Natural killer cell (primary cell): ENCODE measurements at regions not wholly inside any gene's neighbourhood (a gene's known extent, or its start where the extent isn't known, plus 50 kb on each side); places are given as distances from the start of the nearest gene placed in this dataset.

Experiments used
- ATAC-seq, 3 donors: fragments of 150-1000 bp in 2 of 3; fragments of 200-7000 bp in 1 of 3; cut with Tn5 transposase; 1 replicate in 1 of 3; 2 replicates in 2 of 3; pipeline ENCODE4 v1.10.0; 2021; ENCODE audit warnings: mild to moderate bottlenecking in 2 of 3, moderate library complexity in 2 of 3
- DNase-seq, 2 donors: peaks; one replicate each; pipeline versions ENCODE4 v3.0.0 to v3.0.0-alpha.2; 2013 to 2021; ENCODE audit warnings: mixed read lengths in 1 of 2
- H3K27ac ChIP-seq: one replicate; pipeline ENCODE4 v1.5.1; 2013; ENCODE audit warnings: mild to moderate bottlenecking, low read length
- H3K27me3 ChIP-seq: one replicate; pipeline ENCODE4 v1.6.1; 2013; ENCODE audit warnings: low read length; ENCODE audit not compliant: control insufficient read depth, insufficient read depth
- H3K36me3 ChIP-seq: one replicate; pipeline ENCODE4 v1.6.1; 2013; ENCODE audit warnings: low read length; ENCODE audit not compliant: control insufficient read depth, insufficient read depth
- H3K4me1 ChIP-seq: one replicate; pipeline ENCODE4 v1.6.1; 2013; ENCODE audit warnings: low read length; ENCODE audit not compliant: control insufficient read depth, insufficient read depth
- H3K4me3 ChIP-seq: one replicate; pipeline ENCODE4 v1.5.1; 2013; ENCODE audit warnings: low read length
- H3K9me3 ChIP-seq: one replicate; pipeline ENCODE4 v1.6.1; 2013; ENCODE audit warnings: low read length; ENCODE audit not compliant: control insufficient read depth, insufficient read depth
- H3K27ac Mint-ChIP-seq, 2 donors: one replicate each; pipeline ENCODE4 v1.8.0; 2022; ENCODE audit warnings: mild to moderate bottlenecking in 2 of 2, mixed read lengths in 2 of 2, moderate library complexity in 1 of 2
- H3K27me3 Mint-ChIP-seq, 2 donors: one replicate each; pipeline ENCODE4 v1.8.0; 2022; ENCODE audit warnings: low read depth in 2 of 2, mixed read lengths in 2 of 2
- H3K36me3 Mint-ChIP-seq: one replicate; pipeline ENCODE4 v1.8.0; 2022; ENCODE audit warnings: mixed read lengths
- H3K4me1 Mint-ChIP-seq, 2 donors: one replicate each; pipeline ENCODE4 v1.8.0; 2022; ENCODE audit warnings: mixed read lengths in 2 of 2
- H3K4me3 Mint-ChIP-seq: one replicate; pipeline ENCODE4 v1.8.0; 2022; ENCODE audit warnings: mild to moderate bottlenecking, moderate library complexity, mixed read lengths
- H3K9me3 Mint-ChIP-seq, 2 donors: one replicate each; pipeline ENCODE4 v1.8.0; 2022; ENCODE audit warnings: mixed read lengths in 2 of 2
- CTCF ChIP-seq: fragments of 200-600 bp; IDR thresholded peaks from one replicate; pipeline ENCODE4 v1.8.0; 2022; ENCODE audit warnings: antibody characterized with exemption
- WGBS: methylation state at CpG from one replicate; pipeline ENCODE4 v1.1.7; 2013; ENCODE audit warnings: missing lambda C conversion rate; ENCODE audit not compliant: insufficient coverage; 5-methylcytosine and 5-hydroxymethylcytosine counted together
- intact Hi-C: fragments of 100-400 bp; cut with micrococcal nuclease; formaldehyde crosslinking; loops from one replicate; pipeline ENCODE4 v1.14.2; 2022

GRCh38 chr3:127360647-127361046 is 72.8 kb upstream of the PRR20G start:
- intact Hi-C loops: no loop called here
- TF ChIP-seq CTCF: no peak
- H3K27me3 ChIP-seq: no peaks in the 10 kb centered on the region
- no peaks in the 10 kb centered on the region for H3K36me3 ChIP-seq
- H3K4me3 ChIP-seq: no peak overlapping the region
- Mint-ChIP-seq H3K4me1 (no peaks in the 10 kb centered on the region), H3K27ac (no peak overlapping the region), H3K27me3 (peaks cover 7 to 8% of the 10 kb centered on the region in 2 donors), H3K4me3 (no peak overlapping the region), H3K9me3 (no peaks in the 10 kb centered on the region), H3K36me3 (no peaks in the 10 kb centered on the region)
- 81% methylated on average over 7 of the region's 7 CpGs for WGBS
- peaks cover 12% of the 10 kb centered on the region for H3K9me3 ChIP-seq
- H3K4me1 ChIP-seq: no peaks in the 10 kb centered on the region
- ATAC-seq (peak in 1 of 3 donors; percentile 16), DNase-seq (no peak)
- no peak overlapping the region for H3K27ac ChIP-seq

- Histone ChIP-seq H3K27ac (no peak overlapping the region), H3K36me3 (no peaks in the 10 kb centered on the region), H3K4me1 (no peaks in the 10 kb centered on the region), H3K27me3 (no peaks in the 10 kb centered on the region), H3K4me3 (no peak overlapping the region), H3K9me3 (peaks cover 12% of the 10 kb centered on the region)
- ATAC-seq (no peak), DNase-seq (no peak)
- no peaks in the 10 kb centered on the region for H3K9me3 Mint-ChIP-seq
- no peak overlapping the region for H3K27ac Mint-ChIP-seq
- H3K36me3 Mint-ChIP-seq: no peaks in the 10 kb centered on the region
- intact Hi-C loops: no loop called here
- H3K27me3 Mint-ChIP-seq: peaks cover 7% of the 10 kb centered on the region in 2 donors
- no peak for TF ChIP-seq CTCF
- no peak overlapping the region for H3K4me3 Mint-ChIP-seq
- WGBS: 77% methylated on average over 6 of the region's 6 CpGs
- no peaks in the 10 kb centered on the region for H3K4me1 Mint-ChIP-seq
These were observed 70.8 kb upstream of the PRR20G start for GRCh38 chr3:127358641-127359040.

DNA sequence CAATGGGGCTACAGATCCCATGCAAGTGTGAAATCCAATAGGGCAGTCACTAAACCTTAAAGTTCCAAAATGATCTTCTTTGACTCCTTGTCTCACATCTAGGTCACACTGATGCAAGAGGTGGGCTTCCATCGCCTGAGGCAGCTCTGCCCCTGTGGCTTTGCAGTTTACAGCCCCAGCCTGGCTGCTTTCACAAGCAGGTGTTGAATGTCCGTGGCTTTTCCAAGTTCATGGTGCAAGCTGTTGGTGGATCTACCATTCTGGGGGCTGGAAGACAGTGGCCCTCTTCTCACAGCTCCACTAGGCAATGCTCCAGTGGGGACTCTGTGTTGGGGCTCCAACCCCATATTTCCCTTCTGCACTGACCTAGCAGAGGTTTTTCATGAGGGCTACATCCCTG is 68.5 kb upstream of the PRR20G start:
- H3K9me3 Mint-ChIP-seq: no peaks in the 10 kb centered on the region
- DNase-seq (no peak), ATAC-seq (no peak)
- no peaks in the 10 kb centered on the region for H3K4me1 Mint-ChIP-seq
- 80% methylated on average over 2 of the region's 2 CpGs for WGBS
- no peak for TF ChIP-seq CTCF
- no peak overlapping the region for H3K4me3 Mint-ChIP-seq
- Histone ChIP-seq H3K27me3 (no peaks in the 10 kb centered on the region), H3K27ac (no peak overlapping the region), H3K9me3 (peaks cover 12% of the 10 kb centered on the region), H3K4me1 (no peaks in the 10 kb centered on the region), H3K4me3 (no peak overlapping the region), H3K36me3 (no peaks in the 10 kb centered on the region)
- intact Hi-C loops: no loop called here
- no peaks in the 10 kb centered on the region for H3K36me3 Mint-ChIP-seq
- peaks cover 8 to 10% of the 10 kb centered on the region in 2 donors for H3K27me3 Mint-ChIP-seq
- no peak overlapping the region for H3K27ac Mint-ChIP-seq

DNA sequence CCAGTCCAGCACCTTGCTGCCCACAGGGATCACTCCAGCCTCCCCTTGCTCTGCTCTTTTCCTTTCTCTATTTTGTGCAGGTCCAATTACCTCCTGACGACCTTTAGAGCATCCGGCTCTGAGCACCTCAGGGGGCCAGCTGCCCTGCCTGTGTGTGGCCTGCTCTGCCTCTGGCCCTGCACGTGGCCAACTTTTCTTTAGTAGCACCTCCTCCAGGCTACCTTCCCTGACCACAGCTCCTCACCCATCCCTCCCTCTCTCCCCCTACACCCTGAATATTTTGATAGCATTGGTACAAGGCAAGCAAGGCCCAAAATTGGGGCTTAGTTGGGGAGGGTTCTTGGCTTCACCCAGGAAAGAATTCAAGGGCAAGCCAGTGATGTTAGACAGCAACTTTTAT is 66.9 kb upstream of the PRR20G start:
- no peak for TF ChIP-seq CTCF
- H3K27ac Mint-ChIP-seq: no peak overlapping the region
- no peak overlapping the region for H3K4me3 Mint-ChIP-seq
- WGBS: 75% methylated on average over 3 of the region's 3 CpGs
- H3K9me3 ChIP-seq: peaks cover 12% of the 10 kb centered on the region
- H3K27ac ChIP-seq: no peak overlapping the region
- ATAC-seq (no peak), DNase-seq (no peak)
- H3K36me3 ChIP-seq: no peaks in the 10 kb centered on the region
- H3K4me3 ChIP-seq: no peak overlapping the region
- H3K27me3 ChIP-seq: no peaks in the 10 kb centered on the region
- no peaks in the 10 kb centered on the region for H3K9me3 Mint-ChIP-seq
- H3K27me3 Mint-ChIP-seq: peaks cover 8 to 13% of the 10 kb centered on the region in 2 donors
- no peaks in the 10 kb centered on the region for H3K4me1 Mint-ChIP-seq
- no peaks in the 10 kb centered on the region for H3K4me1 ChIP-seq
- no peaks in the 10 kb centered on the region for H3K36me3 Mint-ChIP-seq
- intact Hi-C loops: no loop called here
